CD14-positive monocyte (primary cell): ENCODE measurements at regions not wholly inside any gene's neighbourhood (a gene's known extent, or its start where the extent isn't known, plus 50 kb on each side); places are given as distances from the start of the nearest gene placed in this dataset.

Source experiments
- DNase-seq, 3 donors: peaks; one replicate each; pipeline ENCODE4 v3.0.0-alpha.2; 2011 to 2022
- H2AFZ ChIP-seq: 2 replicates; pipeline ENCODE4 v1.6.0; 2012; ENCODE audit warnings: mild to moderate bottlenecking, low read depth, low read length, inconsistent platforms; ENCODE audit not compliant: insufficient read depth, poor library complexity, severe bottlenecking
- H3K27ac ChIP-seq, 2 donors: 1 replicate in 1 of 2; 2 replicates in 1 of 2; pipeline ENCODE4 v1.5.1; 2012 to 2013; ENCODE audit warnings: low read length in 2 of 2, control low read depth in 1 of 2, inconsistent platforms in 1 of 2, low read depth in 1 of 2, mild to moderate bottlenecking in 1 of 2
- H3K27me3 ChIP-seq, 2 donors: one replicate each; pipeline versions ENCODE4 v1.6.0 to v1.6.1; 2011 to 2013; ENCODE audit warnings: low read length in 2 of 2; ENCODE audit not compliant: control insufficient read depth in 2 of 2, insufficient read depth in 2 of 2
- H3K36me3 ChIP-seq, 2 donors: replicated peaks in 1 of 2; 1 replicate in 1 of 2; 2 replicates in 1 of 2; pipeline versions ENCODE4 v1.5.1 to v1.6.1; 2012 to 2013; ENCODE audit warnings: low read length in 2 of 2, control low read depth in 1 of 2, inconsistent platforms in 1 of 2, mild to moderate bottlenecking in 1 of 2; ENCODE audit not compliant: insufficient read depth in 2 of 2, control insufficient read depth in 1 of 2
- H3K4me1 ChIP-seq, 2 donors: 1 replicate in 1 of 2; 2 replicates in 1 of 2; pipeline versions ENCODE4 v1.5.1 to v1.6.1; 2012 to 2013; ENCODE audit warnings: low read length in 2 of 2, control low read depth in 1 of 2, inconsistent platforms in 1 of 2, mild to moderate bottlenecking in 1 of 2, moderate library complexity in 1 of 2; ENCODE audit not compliant: insufficient read depth in 2 of 2, control insufficient read depth in 1 of 2
- H3K4me2 ChIP-seq: replicated peaks from 2 replicates; pipeline ENCODE3; 2012; ENCODE audit warnings: low read length, moderate library complexity, mild to moderate bottlenecking; ENCODE audit not compliant: poor library complexity, severe bottlenecking; ENCODE audit errors: extremely low read depth
- H3K4me3 ChIP-seq, 3 experiments: fragments of 200-600 bp in 1 of 3; sonication (generic) in 1 of 3; replicated peaks in 1 of 3; 1 replicate in 2 of 3; 2 replicates in 1 of 3; pipeline ENCODE4 v1.5.1; 2011 to 2013; ENCODE audit warnings: low read length in 3 of 3, mild to moderate bottlenecking in 3 of 3, control low read depth in 2 of 3, low read depth in 2 of 3, inconsistent platforms in 1 of 3, moderate library complexity in 1 of 3
- H3K79me2 ChIP-seq: 2 replicates; pipeline ENCODE4 v1.6.0; 2012; ENCODE audit warnings: mild to moderate bottlenecking, control low read depth, inconsistent platforms, low read length, moderate library complexity; ENCODE audit not compliant: insufficient read depth
- H3K9ac ChIP-seq: 2 replicates; pipeline ENCODE4 v1.6.0; 2017; ENCODE audit warnings: low read length, mild to moderate bottlenecking; ENCODE audit not compliant: insufficient read depth, poor library complexity, severe bottlenecking
- H3K9me3 ChIP-seq, 2 donors: replicated peaks in 1 of 2; 1 replicate in 1 of 2; 2 replicates in 1 of 2; pipeline versions ENCODE4 v1.5.1 to v1.6.1; 2012 to 2013; ENCODE audit warnings: low read length in 2 of 2, control low read depth in 1 of 2; ENCODE audit not compliant: control insufficient read depth in 1 of 2, insufficient read depth in 1 of 2
- H4K20me1 ChIP-seq: 2 replicates; pipeline ENCODE4 v1.6.0; 2012; ENCODE audit warnings: mild to moderate bottlenecking, low read length, control low read depth, moderate library complexity; ENCODE audit not compliant: insufficient read depth
- H3K27ac Mint-ChIP-seq, 7 donors: one replicate each; pipeline ENCODE4 v1.8.0; 2020; ENCODE audit warnings: mild to moderate bottlenecking in 7 of 7, mixed read lengths in 7 of 7, moderate library complexity in 6 of 7, inconsistent platforms in 2 of 7
- H3K27me3 Mint-ChIP-seq, 3 donors: one replicate each; pipeline ENCODE4 v1.8.0; 2021 to 2022; ENCODE audit warnings: low read depth in 3 of 3, mild to moderate bottlenecking in 3 of 3, mixed read lengths in 3 of 3, moderate library complexity in 3 of 3, inconsistent platforms in 1 of 3
- H3K36me3 Mint-ChIP-seq, 2 donors: one replicate each; pipeline ENCODE4 v1.8.0; 2020; ENCODE audit warnings: mixed read lengths in 2 of 2, inconsistent platforms in 1 of 2, mild to moderate bottlenecking in 1 of 2
- H3K4me1 Mint-ChIP-seq: one replicate; pipeline ENCODE4 v1.8.0; 2020; ENCODE audit warnings: mild to moderate bottlenecking, mixed read lengths
- H3K4me3 Mint-ChIP-seq, 2 donors: one replicate each; pipeline ENCODE4 v1.8.0; 2020; ENCODE audit warnings: mild to moderate bottlenecking in 2 of 2, mixed read lengths in 2 of 2, moderate library complexity in 1 of 2
- H3K9me3 Mint-ChIP-seq, 7 donors: one replicate each; pipeline ENCODE4 v1.8.0; 2020 to 2022; ENCODE audit warnings: mixed read lengths in 7 of 7, mild to moderate bottlenecking in 6 of 7, moderate library complexity in 6 of 7, inconsistent platforms in 2 of 7
- WGBS: methylation state at CpG from one replicate; pipeline ENCODE4 v1.1.5; 2013; ENCODE audit warnings: missing lambda C conversion rate; ENCODE audit not compliant: insufficient coverage; 5-methylcytosine and 5-hydroxymethylcytosine counted together
- intact Hi-C, 2 donors: fragments of 100-400 bp; cut with micrococcal nuclease; formaldehyde crosslinking; loops; one replicate each; pipeline versions ENCODE4 v1.15.0 to v1.15.1; 2023
- TF ChIP-seq, protein P1 (sequence below): fragments of 200-600 bp; IDR thresholded peaks from one replicate; pipeline ENCODE4 v1.8.0; 2022; ENCODE audit warnings: antibody characterized with exemption, mild to moderate bottlenecking

DNA sequence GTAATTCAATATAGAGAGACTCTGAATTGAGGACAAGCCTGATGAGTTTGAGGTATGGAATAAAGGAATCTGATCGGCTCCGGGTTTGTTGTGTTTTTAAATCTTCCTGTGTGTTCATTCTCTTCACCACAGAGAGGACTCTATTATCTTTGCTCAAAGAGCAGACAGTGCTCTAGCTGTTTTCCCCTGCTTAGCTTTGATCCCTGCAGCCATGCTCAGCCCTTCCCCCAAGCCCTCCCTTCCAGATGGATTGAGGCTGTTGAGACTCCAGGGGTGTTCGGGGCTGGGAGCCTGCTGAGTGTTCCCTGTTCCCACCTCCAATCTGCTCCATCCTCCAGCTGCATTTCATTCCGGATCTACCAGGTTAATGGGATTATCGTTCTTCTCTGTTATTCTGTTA, 74.2 kb upstream of the CXADR start:
- H3K36me3 Mint-ChIP-seq, result no peaks in the 10 kb centered on the region
- Histone ChIP-seq H4K20me1 (no peaks in the 10 kb centered on the region), H3K27ac (no peak overlapping the region), H3K79me2 (no peaks in the 10 kb centered on the region), H3K9me3 (no peaks in the 10 kb centered on the region), H2AFZ (no peak overlapping the region), H3K9ac (no peak overlapping the region), H3K27me3 (no peaks in the 10 kb centered on the region), H3K36me3 (no peaks in the 10 kb centered on the region), H3K4me3 (no peak overlapping the region), H3K4me2 (no peak overlapping the region), H3K4me1 (peaks cover 0 to 5% of the 10 kb centered on the region in 2 donors)
- TF ChIP-seq, protein P1, sequence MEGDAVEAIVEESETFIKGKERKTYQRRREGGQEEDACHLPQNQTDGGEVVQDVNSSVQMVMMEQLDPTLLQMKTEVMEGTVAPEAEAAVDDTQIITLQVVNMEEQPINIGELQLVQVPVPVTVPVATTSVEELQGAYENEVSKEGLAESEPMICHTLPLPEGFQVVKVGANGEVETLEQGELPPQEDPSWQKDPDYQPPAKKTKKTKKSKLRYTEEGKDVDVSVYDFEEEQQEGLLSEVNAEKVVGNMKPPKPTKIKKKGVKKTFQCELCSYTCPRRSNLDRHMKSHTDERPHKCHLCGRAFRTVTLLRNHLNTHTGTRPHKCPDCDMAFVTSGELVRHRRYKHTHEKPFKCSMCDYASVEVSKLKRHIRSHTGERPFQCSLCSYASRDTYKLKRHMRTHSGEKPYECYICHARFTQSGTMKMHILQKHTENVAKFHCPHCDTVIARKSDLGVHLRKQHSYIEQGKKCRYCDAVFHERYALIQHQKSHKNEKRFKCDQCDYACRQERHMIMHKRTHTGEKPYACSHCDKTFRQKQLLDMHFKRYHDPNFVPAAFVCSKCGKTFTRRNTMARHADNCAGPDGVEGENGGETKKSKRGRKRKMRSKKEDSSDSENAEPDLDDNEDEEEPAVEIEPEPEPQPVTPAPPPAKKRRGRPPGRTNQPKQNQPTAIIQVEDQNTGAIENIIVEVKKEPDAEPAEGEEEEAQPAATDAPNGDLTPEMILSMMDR, result no peak
- no CpG with 5 or more reads among the region's 5 CpGs for WGBS
- H3K27me3 Mint-ChIP-seq, result peaks cover 0 to 3% (median 1%) of the 10 kb centered on the region in 3 donors
- H3K27ac Mint-ChIP-seq, result no peak overlapping the region
- H3K4me1 Mint-ChIP-seq, result peaks cover 2% of the 10 kb centered on the region
- H3K4me3 Mint-ChIP-seq, result no peak overlapping the region
- no peak for DNase-seq
- intact Hi-C loops, result no loop called here
- H3K9me3 Mint-ChIP-seq, result peaks cover 0 to 4% (median 0%) of the 10 kb centered on the region in 7 donors

DNA sequence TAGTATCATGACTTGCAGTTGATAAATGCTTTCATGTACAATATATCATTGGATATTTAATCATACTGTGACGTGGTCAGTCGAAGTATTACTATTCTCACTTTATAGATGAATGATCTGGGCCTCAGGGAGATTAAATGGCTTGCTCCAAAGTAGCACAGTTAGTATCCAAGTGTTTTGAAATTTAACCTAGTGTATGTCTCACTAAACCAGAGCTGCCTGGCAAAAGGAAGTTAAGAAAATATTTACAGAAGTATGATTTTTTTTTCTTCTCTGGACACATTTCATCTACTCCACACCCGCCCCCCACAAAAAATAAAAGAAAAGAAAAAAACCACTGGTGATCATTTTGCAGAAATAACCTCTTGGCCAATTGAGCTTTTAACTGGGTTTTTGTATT, 71.9 kb upstream of the CXADR start:
- no peak overlapping the region for H3K27ac Mint-ChIP-seq
- Histone ChIP-seq H3K36me3 (no peaks in the 10 kb centered on the region), H3K9ac (no peak overlapping the region), H3K27ac (no peak overlapping the region), H3K4me1 (peaks cover 0 to 5% of the 10 kb centered on the region in 2 donors), H3K4me3 (no peak overlapping the region), H2AFZ (no peak overlapping the region), H3K79me2 (no peaks in the 10 kb centered on the region), H3K9me3 (no peaks in the 10 kb centered on the region), H3K4me2 (no peak overlapping the region), H3K27me3 (no peaks in the 10 kb centered on the region), H4K20me1 (no peaks in the 10 kb centered on the region)
- TF ChIP-seq, protein P1, result no peak
- peaks cover 0 to 4% (median 0%) of the 10 kb centered on the region in 7 donors for H3K9me3 Mint-ChIP-seq
- DNase-seq, result no peak
- no peak overlapping the region for H3K4me3 Mint-ChIP-seq
- WGBS, result no CpG with 5 or more reads among the region's 3 CpGs
- no peaks in the 10 kb centered on the region for H3K36me3 Mint-ChIP-seq
- H3K4me1 Mint-ChIP-seq, result peaks cover 2% of the 10 kb centered on the region
- intact Hi-C loops, result no loop called here
- peaks cover 0 to 6% (median 1%) of the 10 kb centered on the region in 3 donors for H3K27me3 Mint-ChIP-seq
